22Rv1 (cell line): ENCODE measurements at regions not wholly inside any gene's neighbourhood (a gene's known extent, or its start where the extent isn't known, plus 50 kb on each side); places are given as distances from the start of the nearest gene placed in this dataset.

Source experiments
- ZFX ChIP-seq: fragments of 450-650 bp; IDR thresholded peaks from 2 replicates; pipeline ENCODE4 v1.6.1; 2017; ENCODE audit warnings: antibody characterized with exemption, borderline replicate concordance
- TF ChIP-seq, protein P1 (sequence below): fragments of 450-650 bp; IDR thresholded peaks from 2 replicates; pipeline ENCODE4 v1.5.1; 2017; ENCODE audit warnings: mild to moderate bottlenecking

- TF ChIP-seq, protein P1, sequence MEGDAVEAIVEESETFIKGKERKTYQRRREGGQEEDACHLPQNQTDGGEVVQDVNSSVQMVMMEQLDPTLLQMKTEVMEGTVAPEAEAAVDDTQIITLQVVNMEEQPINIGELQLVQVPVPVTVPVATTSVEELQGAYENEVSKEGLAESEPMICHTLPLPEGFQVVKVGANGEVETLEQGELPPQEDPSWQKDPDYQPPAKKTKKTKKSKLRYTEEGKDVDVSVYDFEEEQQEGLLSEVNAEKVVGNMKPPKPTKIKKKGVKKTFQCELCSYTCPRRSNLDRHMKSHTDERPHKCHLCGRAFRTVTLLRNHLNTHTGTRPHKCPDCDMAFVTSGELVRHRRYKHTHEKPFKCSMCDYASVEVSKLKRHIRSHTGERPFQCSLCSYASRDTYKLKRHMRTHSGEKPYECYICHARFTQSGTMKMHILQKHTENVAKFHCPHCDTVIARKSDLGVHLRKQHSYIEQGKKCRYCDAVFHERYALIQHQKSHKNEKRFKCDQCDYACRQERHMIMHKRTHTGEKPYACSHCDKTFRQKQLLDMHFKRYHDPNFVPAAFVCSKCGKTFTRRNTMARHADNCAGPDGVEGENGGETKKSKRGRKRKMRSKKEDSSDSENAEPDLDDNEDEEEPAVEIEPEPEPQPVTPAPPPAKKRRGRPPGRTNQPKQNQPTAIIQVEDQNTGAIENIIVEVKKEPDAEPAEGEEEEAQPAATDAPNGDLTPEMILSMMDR: no peak
- TF ChIP-seq ZFX: no peak
These were observed 785.4 kb downstream of the UQCRFS1 start for GRCh38 chr19:28427376-28428083.
